Type B pancreatic cell (in vitro differentiated cells): ENCODE measurements at regions not wholly inside any gene's neighbourhood (a gene's known extent, or its start where the extent isn't known, plus 50 kb on each side); places are given as distances from the start of the nearest gene placed in this dataset.
A peak's percentile ranks its signal among the peaks of the same experiment; 100 is the strongest.

Source experiments
- DNase-seq: peaks from one replicate; pipeline ENCODE4 v3.0.0; 2021; ENCODE audit warnings: mixed read lengths; ENCODE audit not compliant: unreplicated experiment; ENCODE audit errors: extremely low spot score
- H3K27ac Mint-ChIP-seq: 2 replicates; pipeline ENCODE4 v1.8.0; 2021; ENCODE audit warnings: mild to moderate bottlenecking, mixed read lengths
- H3K27me3 Mint-ChIP-seq: 2 replicates; pipeline ENCODE4 v1.8.0; 2021; ENCODE audit warnings: mixed read lengths
- H3K36me3 Mint-ChIP-seq: 2 replicates; pipeline ENCODE4 v1.8.0; 2021; ENCODE audit warnings: mixed read lengths
- H3K4me1 Mint-ChIP-seq: one replicate; pipeline ENCODE4 v1.8.0; 2021; ENCODE audit warnings: mixed read lengths; ENCODE audit not compliant: unreplicated experiment
- H3K4me3 Mint-ChIP-seq: 2 replicates; pipeline ENCODE4 v1.8.0; 2021; ENCODE audit warnings: mild to moderate bottlenecking, mixed read lengths
- H3K9me3 Mint-ChIP-seq: 2 replicates; pipeline ENCODE4 v1.8.0; 2021; ENCODE audit warnings: mixed read lengths
- TF ChIP-seq, protein P1 (sequence below): fragments of 200-600 bp; sonication (generic); conservative IDR thresholded peaks from 2 replicates; pipeline ENCODE4 v1.5.0; 2021; ENCODE audit warnings: antibody characterized with exemption, mild to moderate bottlenecking

DNA sequence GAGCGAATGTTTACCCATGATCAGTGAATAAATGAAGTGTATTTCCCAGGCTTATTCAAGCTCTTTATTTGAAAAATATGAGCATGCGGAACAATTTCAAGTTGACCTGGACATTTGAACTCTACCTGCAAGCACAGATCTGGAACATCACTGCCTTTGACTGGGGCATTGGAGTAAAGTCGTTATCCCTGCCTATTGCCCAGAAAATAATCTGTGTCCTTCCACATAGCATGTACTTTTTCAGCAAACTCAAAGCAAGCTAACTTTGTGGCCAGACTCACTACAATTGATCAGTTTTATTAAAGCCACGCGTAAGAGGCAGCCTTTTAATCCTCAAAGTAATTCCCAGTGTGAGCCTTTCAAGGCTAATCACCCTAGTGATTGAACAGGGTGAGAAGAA is 73.4 kb upstream of the PAK5 start:
- Mint-ChIP-seq H3K4me3 (no peak overlapping the region), H3K9me3 (no peaks in the 10 kb centered on the region), H3K4me1 (peaks cover 9% of the 10 kb centered on the region), H3K27me3 (peaks cover 46% of the 10 kb centered on the region), H3K27ac (no peak overlapping the region), H3K36me3 (no peaks in the 10 kb centered on the region)
- TF ChIP-seq, protein P1, sequence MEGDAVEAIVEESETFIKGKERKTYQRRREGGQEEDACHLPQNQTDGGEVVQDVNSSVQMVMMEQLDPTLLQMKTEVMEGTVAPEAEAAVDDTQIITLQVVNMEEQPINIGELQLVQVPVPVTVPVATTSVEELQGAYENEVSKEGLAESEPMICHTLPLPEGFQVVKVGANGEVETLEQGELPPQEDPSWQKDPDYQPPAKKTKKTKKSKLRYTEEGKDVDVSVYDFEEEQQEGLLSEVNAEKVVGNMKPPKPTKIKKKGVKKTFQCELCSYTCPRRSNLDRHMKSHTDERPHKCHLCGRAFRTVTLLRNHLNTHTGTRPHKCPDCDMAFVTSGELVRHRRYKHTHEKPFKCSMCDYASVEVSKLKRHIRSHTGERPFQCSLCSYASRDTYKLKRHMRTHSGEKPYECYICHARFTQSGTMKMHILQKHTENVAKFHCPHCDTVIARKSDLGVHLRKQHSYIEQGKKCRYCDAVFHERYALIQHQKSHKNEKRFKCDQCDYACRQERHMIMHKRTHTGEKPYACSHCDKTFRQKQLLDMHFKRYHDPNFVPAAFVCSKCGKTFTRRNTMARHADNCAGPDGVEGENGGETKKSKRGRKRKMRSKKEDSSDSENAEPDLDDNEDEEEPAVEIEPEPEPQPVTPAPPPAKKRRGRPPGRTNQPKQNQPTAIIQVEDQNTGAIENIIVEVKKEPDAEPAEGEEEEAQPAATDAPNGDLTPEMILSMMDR = no peak
- DNase-seq = no peak

DNA sequence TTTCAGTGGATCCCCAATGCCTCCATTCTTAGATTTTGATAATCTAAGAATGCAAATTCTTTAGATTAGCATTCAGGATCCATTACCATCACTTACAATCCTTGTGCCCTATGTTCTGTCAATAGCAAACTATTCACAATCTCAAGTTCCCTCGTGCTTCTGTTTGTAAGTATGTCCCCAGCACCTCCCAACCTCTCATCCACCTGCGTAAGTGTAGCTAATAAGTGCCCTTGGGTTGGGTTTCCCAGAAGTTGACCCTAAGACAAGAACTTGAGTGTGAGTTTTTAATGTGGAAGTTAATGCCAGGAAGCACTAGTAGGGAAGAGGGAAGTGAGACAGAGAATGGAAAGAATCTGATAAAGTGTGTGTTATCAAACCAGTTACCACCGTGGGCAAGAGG is 72.6 kb upstream of the PAK5 start:
- H3K4me1 Mint-ChIP-seq = peaks cover 2% of the 10 kb centered on the region
- H3K27me3 Mint-ChIP-seq = peaks cover 39% of the 10 kb centered on the region
- no peak overlapping the region for H3K4me3 Mint-ChIP-seq
- H3K36me3 Mint-ChIP-seq = no peaks in the 10 kb centered on the region
- TF ChIP-seq, protein P1 = no peak
- DNase-seq = no peak
- no peaks in the 10 kb centered on the region for H3K9me3 Mint-ChIP-seq
- no peak overlapping the region for H3K27ac Mint-ChIP-seq

DNA sequence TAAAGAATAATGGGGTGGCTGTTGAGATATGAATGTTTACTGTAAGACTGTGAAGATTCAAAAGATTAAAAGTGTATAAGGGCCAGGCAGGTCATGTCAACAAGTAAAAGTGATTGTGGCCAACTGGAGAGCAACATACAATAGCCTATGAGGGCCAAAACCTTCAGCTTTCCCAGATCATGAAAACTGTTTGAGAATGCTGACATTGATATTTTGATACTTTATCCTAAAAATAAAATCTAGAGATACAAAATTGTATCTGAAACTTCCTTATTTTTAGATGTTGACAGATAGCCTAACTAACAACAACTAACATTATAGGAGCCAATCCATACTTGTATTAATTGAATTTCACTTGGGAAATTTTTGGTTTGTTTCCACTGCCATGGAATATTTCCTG is 70.3 kb upstream of the PAK5 start:
- no peaks in the 10 kb centered on the region for H3K36me3 Mint-ChIP-seq
- no peak for DNase-seq
- H3K27ac Mint-ChIP-seq = no peak overlapping the region
- peaks cover 33% of the 10 kb centered on the region for H3K27me3 Mint-ChIP-seq
- no peak overlapping the region for H3K4me3 Mint-ChIP-seq
- TF ChIP-seq, protein P1 = no peak
- H3K4me1 Mint-ChIP-seq = no peaks in the 10 kb centered on the region
- H3K9me3 Mint-ChIP-seq = no peaks in the 10 kb centered on the region

DNA sequence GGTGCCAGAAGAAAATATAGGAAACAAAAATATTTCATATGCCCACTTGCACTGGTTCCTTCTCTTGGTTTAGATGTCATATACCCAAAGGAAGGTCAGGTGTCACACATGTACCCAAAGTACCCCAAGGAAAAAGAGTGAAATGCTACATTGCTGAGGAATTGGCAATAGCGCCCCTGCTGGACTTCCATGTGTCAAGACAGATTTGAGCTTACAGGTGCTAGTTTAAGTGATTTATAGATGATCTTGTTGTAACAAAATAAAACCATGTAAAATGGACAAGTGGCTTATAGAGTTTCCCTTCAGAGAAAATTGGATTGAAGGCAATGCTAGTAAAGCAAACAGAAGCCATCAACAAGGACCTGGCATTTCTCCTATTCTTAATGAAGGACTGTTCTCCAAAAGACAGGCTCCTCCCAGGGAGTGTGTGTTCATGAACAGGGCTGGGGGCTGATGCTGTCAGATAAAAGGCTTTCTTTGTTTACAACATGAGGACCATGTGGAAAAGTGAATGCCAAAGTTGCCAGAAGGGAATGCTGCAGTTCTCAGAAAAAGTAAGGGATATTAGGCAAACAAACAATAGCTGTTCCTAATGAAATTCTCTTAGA is 64.3 kb upstream of the PAK5 start:
- no peaks in the 10 kb centered on the region for H3K36me3 Mint-ChIP-seq
- H3K27ac Mint-ChIP-seq = no peak overlapping the region
- TF ChIP-seq, protein P1 = peak; percentile 78
- no peak for DNase-seq
- no peaks in the 10 kb centered on the region for H3K9me3 Mint-ChIP-seq
- H3K27me3 Mint-ChIP-seq = peaks cover 23% of the 10 kb centered on the region
- H3K4me3 Mint-ChIP-seq = no peak overlapping the region
- no peaks in the 10 kb centered on the region for H3K4me1 Mint-ChIP-seq

DNA sequence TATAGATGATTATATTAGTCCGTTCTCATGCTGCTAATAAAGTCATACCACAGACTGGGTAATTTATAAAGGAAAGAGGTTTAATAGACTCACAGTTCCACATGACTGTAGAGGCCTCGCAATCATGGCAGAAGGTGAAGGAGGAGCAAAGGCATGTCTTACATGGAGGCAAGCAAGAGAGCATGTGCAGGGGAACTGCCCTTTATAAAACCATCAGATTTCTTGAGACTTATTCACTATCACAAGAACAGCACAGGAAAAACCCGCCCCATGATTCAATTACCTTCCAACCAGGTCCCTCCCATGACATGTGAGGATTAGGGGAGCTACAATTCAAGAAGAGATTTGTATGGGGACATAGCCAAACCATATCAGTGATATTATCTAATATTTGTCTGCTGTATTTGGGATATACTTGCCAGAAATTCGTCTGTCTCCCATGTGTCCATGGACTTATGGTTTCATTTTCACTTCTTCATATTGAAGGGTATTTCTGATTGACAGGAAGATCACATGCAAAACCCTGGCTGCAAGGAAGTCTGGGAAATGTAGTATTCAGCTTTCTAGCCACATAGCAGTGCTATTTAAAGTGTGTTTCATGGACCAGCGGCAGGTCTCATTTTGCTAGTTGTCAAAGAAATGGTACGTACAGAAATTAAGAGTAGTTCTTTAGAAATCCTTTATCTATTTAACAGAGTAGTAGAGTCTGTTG is 50.5 kb upstream of the PAK5 start:
- no peak overlapping the region for H3K27ac Mint-ChIP-seq
- H3K4me3 Mint-ChIP-seq = no peak overlapping the region
- H3K27me3 Mint-ChIP-seq = peaks cover 6% of the 10 kb centered on the region
- no peaks in the 10 kb centered on the region for H3K4me1 Mint-ChIP-seq
- TF ChIP-seq, protein P1 = no peak
- H3K9me3 Mint-ChIP-seq = peaks cover 11% of the 10 kb centered on the region
- no peak for DNase-seq
- H3K36me3 Mint-ChIP-seq = no peaks in the 10 kb centered on the region
